DND-41 (cell line): ENCODE measurements at regions not wholly inside any gene's neighbourhood (a gene's known extent, or its start where the extent isn't known, plus 50 kb on each side); places are given as distances from the start of the nearest gene placed in this dataset.

ENCODE experiments used
- ATAC-seq: fragments of 200-7000 bp; cut with Tn5 transposase; 3 replicates; pipeline ENCODE4 v1.9.1; 2021; ENCODE audit warnings: low read depth; ENCODE audit not compliant: insufficient read depth
- DNase-seq: peaks from one replicate; pipeline ENCODE4 v3.0.0-alpha.2; 2020
- H2AFZ ChIP-seq: 2 replicates; pipeline ENCODE4 v1.6.0; 2012; ENCODE audit warnings: low read depth, low read length
- H3K27ac ChIP-seq: 2 replicates; pipeline ENCODE4 v1.5.1; 2012; ENCODE audit warnings: low read length, inconsistent platforms
- H3K27me3 ChIP-seq: fragments of 200-600 bp; sonication (generic); 2 replicates; pipeline ENCODE4 v1.6.0; 2012; ENCODE audit warnings: low read length, mild to moderate bottlenecking, inconsistent platforms; ENCODE audit not compliant: insufficient read depth, poor library complexity
- H3K36me3 ChIP-seq: 2 replicates; pipeline ENCODE4 v1.5.1; 2012; ENCODE audit warnings: low read length, inconsistent platforms; ENCODE audit not compliant: insufficient read depth
- H3K4me1 ChIP-seq: 2 replicates; pipeline ENCODE4 v1.5.1; 2012; ENCODE audit warnings: mild to moderate bottlenecking, low read length; ENCODE audit not compliant: insufficient read depth
- H3K4me2 ChIP-seq: 2 replicates; pipeline ENCODE4 v1.6.0; 2012; ENCODE audit warnings: mild to moderate bottlenecking, moderate library complexity, low read length, inconsistent platforms; ENCODE audit not compliant: insufficient read depth
- H3K4me3 ChIP-seq, 2 experiments: fragments of 200-600 bp in 1 of 2; shearing (Covaris generic) in 1 of 2; 2 replicates each; pipeline ENCODE4 v1.5.1; 2012 to 2016; ENCODE audit warnings: inconsistent platforms in 2 of 2, low read length in 2 of 2, mild to moderate bottlenecking in 2 of 2, low read depth in 1 of 2, moderate library complexity in 1 of 2
- H3K79me2 ChIP-seq: 2 replicates; pipeline ENCODE4 v1.6.0; 2012; ENCODE audit warnings: low read length, inconsistent platforms; ENCODE audit not compliant: insufficient read depth
- H3K9ac ChIP-seq: 2 replicates; pipeline ENCODE4 v1.6.0; 2012; ENCODE audit warnings: low read depth, mild to moderate bottlenecking, inconsistent platforms, low read length, moderate library complexity
- H3K9me3 ChIP-seq: 2 replicates; pipeline ENCODE4 v1.5.1; 2012; ENCODE audit warnings: low read length, moderate library complexity, mild to moderate bottlenecking, inconsistent platforms; ENCODE audit not compliant: insufficient read depth, severe bottlenecking
- H4K20me1 ChIP-seq: 2 replicates; pipeline ENCODE4 v1.6.0; 2012; ENCODE audit warnings: low read length; ENCODE audit not compliant: insufficient read depth
- EZH2 ChIP-seq: IDR thresholded peaks from 3 replicates; pipeline ENCODE4 v1.6.1; 2012; ENCODE audit warnings: borderline replicate concordance, low read depth, mild to moderate bottlenecking, moderate library complexity, low read length, inconsistent platforms; ENCODE audit not compliant: severe bottlenecking
- TF ChIP-seq, protein P1 (sequence below): IDR thresholded peaks from 2 replicates; pipeline ENCODE4 v1.5.1; 2012; ENCODE audit warnings: borderline replicate concordance, low read length, moderate library complexity, mild to moderate bottlenecking; ENCODE audit not compliant: poor library complexity, severe bottlenecking; ENCODE audit errors: extremely low read depth

DNA sequence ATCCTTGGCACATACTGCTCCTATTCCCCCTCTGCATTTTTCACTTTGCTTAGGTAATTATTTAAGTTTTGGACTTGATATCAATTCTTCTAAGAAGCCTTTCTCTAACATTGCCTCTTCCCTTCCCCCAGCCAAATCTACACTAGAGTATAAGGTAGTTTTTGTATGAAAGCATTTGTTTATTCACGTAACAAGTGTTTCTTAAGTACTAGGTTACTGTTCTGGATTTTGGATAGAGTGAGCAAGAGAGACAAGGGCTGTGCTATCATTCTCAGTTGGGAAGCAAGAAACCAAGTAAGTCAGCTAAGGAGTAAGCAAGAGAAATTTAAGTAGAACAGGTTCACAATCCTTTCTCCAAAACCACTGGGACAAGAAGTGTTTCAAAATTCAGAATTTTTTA, 55.9 kb upstream of the HHIP start:
- Histone ChIP-seq H3K4me3 (no peak overlapping the region), H3K36me3 (no peaks in the 10 kb centered on the region), H2AFZ (no peak overlapping the region), H3K4me1 (peaks cover 26% of the 10 kb centered on the region), H3K9me3 (peaks cover 5% of the 10 kb centered on the region), H3K27me3 (no peaks in the 10 kb centered on the region), H4K20me1 (no peaks in the 10 kb centered on the region), H3K9ac (no peak overlapping the region), H3K4me2 (no peak overlapping the region), H3K27ac (no peak overlapping the region), H3K79me2 (no peaks in the 10 kb centered on the region)
- TF ChIP-seq, protein P1, sequence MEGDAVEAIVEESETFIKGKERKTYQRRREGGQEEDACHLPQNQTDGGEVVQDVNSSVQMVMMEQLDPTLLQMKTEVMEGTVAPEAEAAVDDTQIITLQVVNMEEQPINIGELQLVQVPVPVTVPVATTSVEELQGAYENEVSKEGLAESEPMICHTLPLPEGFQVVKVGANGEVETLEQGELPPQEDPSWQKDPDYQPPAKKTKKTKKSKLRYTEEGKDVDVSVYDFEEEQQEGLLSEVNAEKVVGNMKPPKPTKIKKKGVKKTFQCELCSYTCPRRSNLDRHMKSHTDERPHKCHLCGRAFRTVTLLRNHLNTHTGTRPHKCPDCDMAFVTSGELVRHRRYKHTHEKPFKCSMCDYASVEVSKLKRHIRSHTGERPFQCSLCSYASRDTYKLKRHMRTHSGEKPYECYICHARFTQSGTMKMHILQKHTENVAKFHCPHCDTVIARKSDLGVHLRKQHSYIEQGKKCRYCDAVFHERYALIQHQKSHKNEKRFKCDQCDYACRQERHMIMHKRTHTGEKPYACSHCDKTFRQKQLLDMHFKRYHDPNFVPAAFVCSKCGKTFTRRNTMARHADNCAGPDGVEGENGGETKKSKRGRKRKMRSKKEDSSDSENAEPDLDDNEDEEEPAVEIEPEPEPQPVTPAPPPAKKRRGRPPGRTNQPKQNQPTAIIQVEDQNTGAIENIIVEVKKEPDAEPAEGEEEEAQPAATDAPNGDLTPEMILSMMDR = no peak
- no peak for TF ChIP-seq EZH2
- no peak for ATAC-seq
- DNase-seq = no peak

DNA sequence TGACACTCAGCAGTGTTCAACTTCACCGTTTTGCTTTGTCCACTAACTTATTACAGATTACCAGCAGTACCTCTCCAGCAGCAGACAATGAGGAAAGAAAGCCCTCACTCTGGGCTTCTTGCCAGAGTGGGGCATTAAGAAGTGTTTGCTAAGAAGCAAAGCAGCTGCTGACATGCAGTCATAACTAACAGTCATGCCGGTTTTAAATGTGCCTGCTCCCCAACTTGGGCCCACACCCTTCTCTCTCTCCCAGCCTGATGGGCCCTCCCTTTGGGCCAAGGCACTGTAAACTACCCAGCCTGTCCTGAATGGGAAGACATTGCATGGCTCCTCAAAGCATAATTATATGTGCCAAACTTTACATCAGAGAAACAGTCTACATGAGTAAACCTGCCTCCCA, 54.6 kb upstream of the HHIP start:
- no peaks in the 10 kb centered on the region for H3K36me3 ChIP-seq
- no peak overlapping the region for H3K9ac ChIP-seq
- peak; percentile 65 for ATAC-seq
- no peak overlapping the region for H3K4me2 ChIP-seq
- H3K4me3 ChIP-seq = no peak overlapping the region
- H3K27me3 ChIP-seq = no peaks in the 10 kb centered on the region
- H3K4me1 ChIP-seq = peaks cover 26% of the 10 kb centered on the region
- H3K27ac ChIP-seq = peak overlapping the region; percentile 65
- H2AFZ ChIP-seq = peak overlapping the region; percentile 29; the same call in 1 of the 2 replicates
- TF ChIP-seq, protein P1 = no peak
- TF ChIP-seq EZH2 = no peak
- no peaks in the 10 kb centered on the region for H3K79me2 ChIP-seq
- no peaks in the 10 kb centered on the region for H4K20me1 ChIP-seq
- peaks cover 5% of the 10 kb centered on the region for H3K9me3 ChIP-seq
- DNase-seq = peak; percentile 53

DNA sequence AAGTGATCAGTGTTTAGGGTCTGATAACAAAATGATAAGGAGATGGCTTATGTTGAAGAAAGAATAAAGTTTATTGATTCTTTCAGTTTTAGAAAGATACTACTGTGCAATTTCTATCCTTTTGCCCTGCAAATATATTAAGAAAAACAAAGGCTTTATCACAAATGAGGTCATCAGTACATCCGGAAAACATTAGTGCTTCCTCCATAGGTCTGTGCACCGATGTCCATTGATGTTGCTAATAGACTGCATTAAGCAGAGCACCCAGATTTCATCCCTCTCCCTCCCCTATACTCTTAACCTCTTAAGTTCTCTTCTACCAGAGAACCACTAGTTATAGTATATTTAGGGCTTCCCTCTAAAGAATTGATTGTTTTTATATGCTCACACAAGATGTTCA, 53.7 kb upstream of the HHIP start:
- no peak overlapping the region for H2AFZ ChIP-seq
- ATAC-seq = no peak
- H3K4me2 ChIP-seq = no peak overlapping the region
- no peak for DNase-seq
- H3K9me3 ChIP-seq = peaks cover 3% of the 10 kb centered on the region
- no peaks in the 10 kb centered on the region for H3K27me3 ChIP-seq
- H3K4me3 ChIP-seq = no peak overlapping the region
- no peaks in the 10 kb centered on the region for H3K79me2 ChIP-seq
- no peaks in the 10 kb centered on the region for H3K36me3 ChIP-seq
- peaks cover 26% of the 10 kb centered on the region for H3K4me1 ChIP-seq
- no peaks in the 10 kb centered on the region for H4K20me1 ChIP-seq
- H3K9ac ChIP-seq = no peak overlapping the region
- TF ChIP-seq EZH2 = no peak
- TF ChIP-seq, protein P1 = no peak
- H3K27ac ChIP-seq = no peak overlapping the region

DNA sequence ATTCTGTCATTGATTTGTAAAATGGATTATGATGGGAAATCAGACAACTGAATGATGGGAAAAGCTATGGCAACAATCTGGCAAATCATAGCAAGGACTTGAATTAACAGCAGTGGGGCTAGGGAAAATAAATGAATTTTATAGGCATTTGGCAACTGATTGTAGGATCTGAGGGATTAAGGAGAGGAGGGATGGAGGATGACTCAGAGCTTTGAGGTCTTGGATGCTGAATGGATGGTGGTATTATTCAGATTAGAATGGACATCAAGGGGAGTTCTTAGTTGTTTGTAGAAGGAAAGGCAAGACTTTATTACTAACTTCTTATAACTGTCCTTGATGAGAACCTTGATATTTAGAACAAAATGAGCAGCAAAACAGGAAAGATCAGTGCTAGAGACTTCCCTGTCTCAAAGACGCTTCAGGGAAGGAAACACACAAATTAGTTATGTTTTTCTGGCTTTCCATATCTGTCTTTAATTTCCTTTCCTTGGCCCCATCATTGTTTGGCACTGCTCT, 51.4 kb upstream of the HHIP start:
- H2AFZ ChIP-seq = no peak overlapping the region

More for the DNA sequence above, 51.4 kb upstream of the HHIP start:
- TF ChIP-seq EZH2 = no peak
- TF ChIP-seq, protein P1 = no peak
- DNase-seq = no peak
- H3K4me1 ChIP-seq = peaks cover 20% of the 10 kb centered on the region
- no peaks in the 10 kb centered on the region for H3K27me3 ChIP-seq
- H3K9ac ChIP-seq = no peak overlapping the region
- no peaks in the 10 kb centered on the region for H3K79me2 ChIP-seq
- H3K36me3 ChIP-seq = no peaks in the 10 kb centered on the region
- H3K4me3 ChIP-seq = no peak overlapping the region
- ATAC-seq = no peak
- no peaks in the 10 kb centered on the region for H4K20me1 ChIP-seq
- no peak overlapping the region for H3K4me2 ChIP-seq
- H3K27ac ChIP-seq = no peak overlapping the region
- H3K9me3 ChIP-seq = no peaks in the 10 kb centered on the region
